GM12878 (cell line): ENCODE measurements at regions not wholly inside any gene's neighbourhood (a gene's known extent, or its start where the extent isn't known, plus 50 kb on each side); places are given as distances from the start of the nearest gene placed in this dataset.
A peak's percentile ranks its signal among the peaks of the same experiment; 100 is the strongest.

Experiments used
- ATAC-seq: fragments of 200-7000 bp; cut with Tn5 transposase; 3 replicates; pipeline ENCODE4 v1.9.1; 2020; ENCODE audit warnings: mild to moderate bottlenecking, moderate library complexity
- BruUV-seq: library from RNA; stranded (reverse); fragments of 400-500 nt; replicated peaks from 2 replicates; lab custom pipeline; 2021; lab: Mats Ljungman, UMichigan
- CTCF ChIA-PET: fragments of 300-600 bp; sonication (Branson Sonifier 250); formaldehyde crosslinking; extraction: SDS; loops from one replicate; lab custom pipeline; 2021; ENCODE audit warnings: inconsistent platforms; lab: Yijun Ruan, JAX
- POLR2A ChIA-PET: fragments of 350-600 bp; formaldehyde crosslinking; extraction: SDS; loops from one replicate; lab custom pipeline; 2021; ENCODE audit warnings: inconsistent platforms; lab: Charles Lee
- RAD21 ChIA-PET: fragments of 300-600 bp; sonication (Branson Sonifier 250); formaldehyde crosslinking; loops from one replicate; lab custom pipeline; 2023; ENCODE audit warnings: antibody characterized with exemption; ENCODE audit not compliant: unreplicated experiment; lab: Charles Lee
- SMC1A ChIA-PET: fragments of 300-600 bp; sonication (Branson Sonifier 250); formaldehyde crosslinking; loops from one replicate; lab custom pipeline; 2023; ENCODE audit not compliant: unreplicated experiment, uncharacterized antibody; lab: Charles Lee
- DNase-seq: peaks from one replicate; pipeline ENCODE4 v3.0.0-alpha.2; 2011; ENCODE audit warnings: low read depth, low spot score
- FAIRE-seq: peaks from 3 replicates; lab custom pipeline; 2011; peaks lifted over from hg19 to GRCh38; lab: Jason Lieb, UNC
- H2AFZ ChIP-seq: 2 replicates; pipeline ENCODE4 v1.6.0; 2011; ENCODE audit warnings: low read depth, low read length, control low read depth; ENCODE audit not compliant: control insufficient read depth
- H3K27ac ChIP-seq: 2 replicates; pipeline ENCODE4 v1.5.1; 2011; ENCODE audit warnings: control low read depth; ENCODE audit not compliant: control insufficient read depth, insufficient read depth
- H3K27me3 ChIP-seq, 2 experiments: replicated peaks in 1 of 2; 2 replicates each; pipeline versions ENCODE4 v1.6.0 to v1.6.1; 2011; ENCODE audit warnings: low read length in 1 of 2; ENCODE audit not compliant: control insufficient read depth in 2 of 2, insufficient read depth in 2 of 2
- H3K36me3 ChIP-seq, 2 experiments: 2 replicates each; pipeline ENCODE4 v1.5.1; 2011; ENCODE audit warnings: low read length in 1 of 2; ENCODE audit not compliant: control insufficient read depth in 2 of 2, insufficient read depth in 2 of 2
- H3K4me1 ChIP-seq: 2 replicates; pipeline ENCODE4 v1.6.1; 2011; ENCODE audit warnings: mild to moderate bottlenecking, low read length, moderate library complexity, mixed read lengths; ENCODE audit not compliant: control insufficient read depth, insufficient read depth
- H3K4me2 ChIP-seq: 2 replicates; pipeline ENCODE4 v1.6.0; 2011; ENCODE audit warnings: control low read depth; ENCODE audit not compliant: control insufficient read depth, insufficient read depth
- H3K4me3 ChIP-seq: fragments of 200-600 bp; sonication (generic); 2 replicates; pipeline ENCODE4 v1.5.1; 2016
- H3K79me2 ChIP-seq: 2 replicates; pipeline ENCODE4 v1.6.0; 2011; ENCODE audit warnings: low read length; ENCODE audit not compliant: control insufficient read depth, insufficient read depth
- H3K9ac ChIP-seq: 2 replicates; pipeline ENCODE4 v1.8.0; 2011; ENCODE audit warnings: low read length, control low read depth, mixed read lengths; ENCODE audit not compliant: control insufficient read depth, insufficient read depth
- H3K9me3 ChIP-seq: replicated peaks from 3 replicates; pipeline ENCODE4 v1.5.1; 2011; ENCODE audit warnings: mild to moderate bottlenecking, low read length; ENCODE audit not compliant: control insufficient read depth, insufficient read depth
- H4K20me1 ChIP-seq: 2 replicates; pipeline ENCODE4 v1.6.0; 2011; ENCODE audit not compliant: control insufficient read depth, insufficient read depth
- FOXM1 ChIP-seq: IDR thresholded peaks from 2 replicates; pipeline ENCODE4 v1.6.1; 2012; ENCODE audit warnings: low read depth, mild to moderate bottlenecking, inconsistent platforms, low read length, moderate library complexity
- NFYB ChIP-seq: IDR thresholded peaks from 2 replicates; pipeline ENCODE4 v1.6.1; 2011; ENCODE audit warnings: low read depth, mild to moderate bottlenecking, low read length, improper control_type of control experiment, moderate library complexity; ENCODE audit not compliant: insufficient read depth
- POLR2A ChIP-seq: IDR thresholded peaks from 2 replicates; pipeline ENCODE4 v1.6.1; 2011; ENCODE audit warnings: low read depth, mild to moderate bottlenecking, low read length
- RCOR1 ChIP-seq: conservative IDR thresholded peaks from 2 replicates; pipeline ENCODE4 v1.6.1; 2012; ENCODE audit warnings: low read depth, low read length, improper control_type of control experiment
- RELA ChIP-seq: fragments of 450-650 bp; IDR thresholded peaks from 2 replicates; pipeline ENCODE4 v1.8.0; 2014; ENCODE audit warnings: borderline replicate concordance; ENCODE audit not compliant: partially characterized antibody
- SREBF2 ChIP-seq: IDR thresholded peaks from 2 replicates; pipeline ENCODE4 v1.6.1; 2012; ENCODE audit warnings: mild to moderate bottlenecking, low read length
- SUZ12 ChIP-seq: fragments of 200-600 bp; sonication (generic); IDR thresholded peaks from one replicate; pipeline ENCODE4 v1.6.1; 2018; ENCODE audit warnings: antibody characterized with exemption, mild to moderate bottlenecking; ENCODE audit not compliant: unreplicated experiment
- YY1 ChIP-seq: IDR thresholded peaks from 2 replicates; pipeline ENCODE4 v1.6.1; 2011; ENCODE audit warnings: low read depth, mild to moderate bottlenecking, low read length
- ZNF217 ChIP-seq: fragments of 450-650 bp; IDR thresholded peaks from 2 replicates; pipeline ENCODE4 v1.6.1; 2017; ENCODE audit warnings: antibody characterized with exemption, mild to moderate bottlenecking
- ZNF24 ChIP-seq: fragments of 450-650 bp; IDR thresholded peaks from 2 replicates; pipeline ENCODE4 v1.6.1; 2017; ENCODE audit warnings: antibody characterized with exemption, mild to moderate bottlenecking
- ZSCAN29 ChIP-seq: fragments of 450-650 bp; IDR thresholded peaks from 2 replicates; pipeline ENCODE4 v1.6.1; 2017; ENCODE audit warnings: mild to moderate bottlenecking, moderate library complexity
- ZZZ3 ChIP-seq: IDR thresholded peaks from 2 replicates; pipeline ENCODE4 v1.6.1; 2011; ENCODE audit warnings: low read depth; ENCODE audit not compliant: control insufficient read depth, insufficient read length
- WGBS: methylation state at CpG from one replicate; pipeline ENCODE4 v1.1.6; 2016; ENCODE audit warnings: low lambda C conversion rate; ENCODE audit not compliant: insufficient replicate concordance, insufficient coverage; ENCODE audit errors: missing lambda C conversion rate; 5-methylcytosine and 5-hydroxymethylcytosine counted together
- in situ Hi-C: fragments of 300-500 bp; cut with MboI; formaldehyde crosslinking; loops from 9 replicates; pipeline ENCODE4 v1.14.3; 2018; ENCODE audit warnings: mixed read lengths
- intact Hi-C: fragments of 100-400 bp; cut with micrococcal nuclease; formaldehyde crosslinking; loops from one replicate; pipeline ENCODE4 v1.14.2; 2022; ENCODE audit not compliant: unreplicated experiment
- TF ChIP-seq, protein P1 (sequence below): fragments of 450-650 bp; formaldehyde crosslinking; IDR thresholded peaks from 2 replicates; pipeline ENCODE4 v1.5.0; 2022; ENCODE audit warnings: mild to moderate bottlenecking, missing genetic modification characterization
- TF ChIP-seq, protein P2 (sequence below): fragments of 450-650 bp; conservative IDR thresholded peaks from 2 replicates; pipeline ENCODE4 v1.6.1; 2017; ENCODE audit warnings: mild to moderate bottlenecking, moderate library complexity
- TF ChIP-seq, protein P3 (sequence below): IDR thresholded peaks from 2 replicates; pipeline ENCODE4 v1.6.1; 2011; ENCODE audit warnings: borderline replicate concordance, low read depth, mild to moderate bottlenecking, moderate library complexity, low read length; ENCODE audit not compliant: insufficient read depth, poor library complexity, severe bottlenecking
- TF ChIP-seq, protein P4 (sequence below): IDR thresholded peaks from 2 replicates; pipeline ENCODE4 v1.6.1; 2012; ENCODE audit warnings: low read depth, low read length, improper control_type of control experiment

DNA sequence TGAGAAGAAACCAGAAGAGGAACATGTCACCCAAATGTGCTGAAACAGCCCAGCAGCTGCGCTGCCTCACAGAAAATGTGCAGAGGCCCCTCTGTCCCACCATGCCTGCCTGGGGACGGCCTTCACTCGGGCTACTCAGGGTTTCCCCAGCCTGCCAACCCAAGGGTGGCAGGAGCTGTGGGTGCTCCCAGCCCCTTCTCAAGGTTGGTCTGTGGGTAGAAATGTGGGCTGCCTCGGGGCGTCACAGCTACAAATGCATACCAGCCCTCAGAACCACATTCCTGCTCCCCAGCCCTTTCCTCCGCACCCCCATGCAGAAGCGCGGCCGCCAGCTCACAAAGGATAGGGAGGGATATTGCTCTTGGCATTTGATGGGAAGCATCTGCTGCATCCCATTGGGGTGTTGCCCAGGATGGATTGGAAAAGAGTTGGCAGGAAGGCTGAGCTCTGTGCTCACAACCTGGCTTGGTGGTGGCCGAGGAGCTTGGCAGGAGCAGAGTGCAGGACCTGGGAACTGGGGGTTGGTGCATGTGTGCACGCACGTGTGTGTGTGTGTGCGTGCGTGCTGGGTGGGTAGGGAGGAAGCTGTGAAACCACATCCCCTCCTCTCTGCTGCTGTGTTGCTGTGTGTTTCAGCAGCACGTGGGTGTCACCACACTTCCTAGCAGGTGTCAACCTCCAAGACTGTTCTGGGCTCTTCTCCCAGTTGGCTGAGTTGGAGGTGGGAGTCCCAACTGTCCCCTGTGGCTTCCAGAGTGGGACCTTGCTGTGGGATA, 304.4 kb downstream of the SEC14L1 start:
- H3K4me1 ChIP-seq, result peaks cover 93% of the 10 kb centered on the region
- POLR2A ChIA-PET, result interaction anchor here (0.5 to 6.4 kb wide), 12 partner anchors 7 to 697 kb away, joined by 3 to 78 read pairs (median 9); partner anchors contain the start of gene TMC8
- H3K36me3 ChIP-seq, result peaks cover 0 to 5% of the 10 kb centered on the region in 2 experiments; a peak in 2 of 4 replicates
- FAIRE-seq (peak; percentile 86), ATAC-seq (peak; percentile 49), DNase-seq (peak; percentile 92)
- RAD21 ChIA-PET, result interaction anchor here (0.6 to 3.6 kb wide), 17 partner anchors 9 to 336 kb away, joined by 3 to 31 read pairs (median 7); no protein-coding TSS in a partner anchor
- H3K4me3 ChIP-seq, result peak overlapping the region; percentile 52; the same call in 1 of the 2 replicates
- in situ Hi-C loops, result loop anchor here (25.0 kb wide), 1 partner anchor 108 kb away; no protein-coding TSS in a partner anchor
- BruUV-seq, result TSS peak; percentile 74
- CTCF ChIA-PET, result interaction anchor here (0.9 to 3.3 kb wide), 14 partner anchors 7 to 125 kb away, joined by 3 to 13 read pairs (median 6); no protein-coding TSS in a partner anchor
- H3K27me3 ChIP-seq, result no peaks in the 10 kb centered on the region
- intact Hi-C loops, result loop anchor here (5.0 to 10.0 kb wide), 3 partner anchors 32 to 710 kb away; no protein-coding TSS in a partner anchor
- peak overlapping the region; percentile 69 for H3K9ac ChIP-seq
- SMC1A ChIA-PET, result interaction anchor here (0.6 to 7.7 kb wide), 12 partner anchors 8 to 113 kb away, joined by 3 to 82 read pairs (median 6); no protein-coding TSS in a partner anchor
- no peak overlapping the region for H2AFZ ChIP-seq
- peak overlapping the region; percentile 96 for H3K27ac ChIP-seq
- peak overlapping the region; percentile 77 for H3K4me2 ChIP-seq
- H3K79me2 ChIP-seq, result peaks cover 59% of the 10 kb centered on the region
- no peaks in the 10 kb centered on the region for H3K9me3 ChIP-seq
- WGBS, result under 1% methylated on average over 15 of the region's 15 CpGs
- H4K20me1 ChIP-seq, result no peaks in the 10 kb centered on the region
- no peak for TF ChIP-seq SUZ12
- TF ChIP-seq ZZZ3, result no peak
- peak; percentile 11; the same call in 1 of the 2 replicates for TF ChIP-seq YY1
- TF ChIP-seq SREBF2, result no peak
- TF ChIP-seq, protein P1, sequence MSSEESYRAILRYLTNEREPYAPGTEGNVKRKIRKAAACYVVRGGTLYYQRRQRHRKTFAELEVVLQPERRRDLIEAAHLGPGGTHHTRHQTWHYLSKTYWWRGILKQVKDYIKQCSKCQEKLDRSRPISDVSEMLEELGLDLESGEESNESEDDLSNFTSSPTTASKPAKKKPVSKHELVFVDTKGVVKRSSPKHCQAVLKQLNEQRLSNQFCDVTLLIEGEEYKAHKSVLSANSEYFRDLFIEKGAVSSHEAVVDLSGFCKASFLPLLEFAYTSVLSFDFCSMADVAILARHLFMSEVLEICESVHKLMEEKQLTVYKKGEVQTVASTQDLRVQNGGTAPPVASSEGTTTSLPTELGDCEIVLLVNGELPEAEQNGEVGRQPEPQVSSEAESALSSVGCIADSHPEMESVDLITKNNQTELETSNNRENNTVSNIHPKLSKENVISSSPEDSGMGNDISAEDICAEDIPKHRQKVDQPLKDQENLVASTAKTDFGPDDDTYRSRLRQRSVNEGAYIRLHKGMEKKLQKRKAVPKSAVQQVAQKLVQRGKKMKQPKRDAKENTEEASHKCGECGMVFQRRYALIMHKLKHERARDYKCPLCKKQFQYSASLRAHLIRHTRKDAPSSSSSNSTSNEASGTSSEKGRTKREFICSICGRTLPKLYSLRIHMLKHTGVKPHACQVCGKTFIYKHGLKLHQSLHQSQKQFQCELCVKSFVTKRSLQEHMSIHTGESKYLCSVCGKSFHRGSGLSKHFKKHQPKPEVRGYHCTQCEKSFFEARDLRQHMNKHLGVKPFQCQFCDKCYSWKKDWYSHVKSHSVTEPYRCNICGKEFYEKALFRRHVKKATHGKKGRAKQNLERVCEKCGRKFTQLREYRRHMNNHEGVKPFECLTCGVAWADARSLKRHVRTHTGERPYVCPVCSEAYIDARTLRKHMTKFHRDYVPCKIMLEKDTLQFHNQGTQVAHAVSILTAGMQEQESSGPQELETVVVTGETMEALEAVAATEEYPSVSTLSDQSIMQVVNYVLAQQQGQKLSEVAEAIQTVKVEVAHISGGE (CRISPR knock-in tag), result no peak
- peak; percentile 85 for TF ChIP-seq POLR2A
- 0 out of 2 replicates have a peak, but pooled peaks have one; percentile 52 for TF ChIP-seq ZSCAN29
- 0 out of 2 replicates have a peak, but pooled peaks have one; percentile 56 for TF ChIP-seq RCOR1
- TF ChIP-seq ZNF24, result peak; percentile 69; the same call in 1 of the 2 replicates
- TF ChIP-seq FOXM1, result no peak
- TF ChIP-seq, protein P2, sequence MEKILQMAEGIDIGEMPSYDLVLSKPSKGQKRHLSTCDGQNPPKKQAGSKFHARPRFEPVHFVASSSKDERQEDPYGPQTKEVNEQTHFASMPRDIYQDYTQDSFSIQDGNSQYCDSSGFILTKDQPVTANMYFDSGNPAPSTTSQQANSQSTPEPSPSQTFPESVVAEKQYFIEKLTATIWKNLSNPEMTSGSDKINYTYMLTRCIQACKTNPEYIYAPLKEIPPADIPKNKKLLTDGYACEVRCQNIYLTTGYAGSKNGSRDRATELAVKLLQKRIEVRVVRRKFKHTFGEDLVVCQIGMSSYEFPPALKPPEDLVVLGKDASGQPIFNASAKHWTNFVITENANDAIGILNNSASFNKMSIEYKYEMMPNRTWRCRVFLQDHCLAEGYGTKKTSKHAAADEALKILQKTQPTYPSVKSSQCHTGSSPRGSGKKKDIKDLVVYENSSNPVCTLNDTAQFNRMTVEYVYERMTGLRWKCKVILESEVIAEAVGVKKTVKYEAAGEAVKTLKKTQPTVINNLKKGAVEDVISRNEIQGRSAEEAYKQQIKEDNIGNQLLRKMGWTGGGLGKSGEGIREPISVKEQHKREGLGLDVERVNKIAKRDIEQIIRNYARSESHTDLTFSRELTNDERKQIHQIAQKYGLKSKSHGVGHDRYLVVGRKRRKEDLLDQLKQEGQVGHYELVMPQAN, result peak; percentile 63; the same call in 1 of the 2 replicates
- TF ChIP-seq, protein P3, sequence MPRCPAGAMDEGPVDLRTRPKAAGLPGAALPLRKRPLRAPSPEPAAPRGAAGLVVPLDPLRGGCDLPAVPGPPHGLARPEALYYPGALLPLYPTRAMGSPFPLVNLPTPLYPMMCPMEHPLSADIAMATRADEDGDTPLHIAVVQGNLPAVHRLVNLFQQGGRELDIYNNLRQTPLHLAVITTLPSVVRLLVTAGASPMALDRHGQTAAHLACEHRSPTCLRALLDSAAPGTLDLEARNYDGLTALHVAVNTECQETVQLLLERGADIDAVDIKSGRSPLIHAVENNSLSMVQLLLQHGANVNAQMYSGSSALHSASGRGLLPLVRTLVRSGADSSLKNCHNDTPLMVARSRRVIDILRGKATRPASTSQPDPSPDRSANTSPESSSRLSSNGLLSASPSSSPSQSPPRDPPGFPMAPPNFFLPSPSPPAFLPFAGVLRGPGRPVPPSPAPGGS, result peak; percentile 91
- peak; percentile 51 for TF ChIP-seq RELA
- TF ChIP-seq, protein P4, sequence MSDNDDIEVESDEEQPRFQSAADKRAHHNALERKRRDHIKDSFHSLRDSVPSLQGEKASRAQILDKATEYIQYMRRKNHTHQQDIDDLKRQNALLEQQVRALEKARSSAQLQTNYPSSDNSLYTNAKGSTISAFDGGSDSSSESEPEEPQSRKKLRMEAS, result peak; percentile 98
- no peak for TF ChIP-seq NFYB
- no peak for TF ChIP-seq ZNF217
